ENCODE measurements at regions not wholly inside any gene's neighbourhood (a gene's known extent, or its start where the extent isn't known, plus 50 kb on each side); places are given as distances from the start of the nearest gene placed in this dataset.

DNA sequence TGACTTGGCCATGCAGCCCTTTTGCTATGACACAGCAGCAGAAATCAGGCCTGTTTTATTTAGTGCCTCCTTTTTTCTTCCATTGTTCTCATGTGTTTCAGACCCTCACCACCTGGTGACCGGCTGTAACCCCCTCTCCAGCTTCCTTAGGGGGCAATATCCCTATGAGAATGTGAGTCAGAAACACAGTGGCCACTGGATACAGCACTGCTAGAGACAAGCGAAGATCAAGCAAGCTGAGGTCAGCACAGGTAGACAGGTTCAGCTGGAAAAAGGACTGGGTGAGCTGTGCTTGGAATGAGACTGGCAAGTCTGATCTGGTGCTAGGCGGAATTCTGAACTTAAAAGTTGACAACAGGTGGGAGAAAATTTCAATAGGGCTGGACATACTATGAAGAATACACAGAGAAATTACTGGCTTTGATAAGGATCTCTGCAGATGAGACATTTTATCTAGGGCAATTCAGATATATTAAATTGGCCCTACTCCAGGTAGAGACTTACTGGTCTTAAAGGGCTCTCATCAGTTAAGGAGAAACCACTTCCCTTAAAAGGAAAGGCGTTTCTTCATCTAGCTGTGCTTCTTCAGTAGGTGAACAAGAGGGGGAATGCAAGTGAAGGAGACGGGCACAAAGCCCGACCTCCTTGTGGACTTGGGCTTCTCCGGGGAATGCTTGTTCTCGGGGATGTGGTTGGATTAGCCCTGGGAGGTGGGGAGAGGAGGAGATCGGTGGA is 83.3 kb downstream of the ERCC5 start:
- no peaks in the 10 kb centered on the region for H3K79me2 ChIP-seq (ENCODE audit: control insufficient read depth, insufficient read depth, low read length)
- no peak overlapping the region for H3K4me2 ChIP-seq (ENCODE audit: control insufficient read depth, extremely low read depth, insufficient read depth, low read depth, low read length)
- H3K9me3 ChIP-seq (ENCODE audit: control insufficient read depth, low read depth, low read length) = no peaks in the 10 kb centered on the region
- DNase-seq (ENCODE audit: low read depth, low spot score) = no peak
- no peak overlapping the region for H3K4me3 ChIP-seq (ENCODE audit: control insufficient read depth in 2 of 3, extremely low read depth in 1 of 3, insufficient read depth in 2 of 3, low read depth in 1 of 3, low read length in 3 of 3)
- H3K4me1 ChIP-seq (ENCODE audit: control insufficient read depth, extremely low read depth, insufficient read depth, low read length) = peaks cover 5% of the 10 kb centered on the region
- FAIRE-seq = peak; percentile 60
- H4K20me1 ChIP-seq (ENCODE audit: control insufficient read depth, extremely low read depth, insufficient read depth, low read length) = no peaks in the 10 kb centered on the region
- no peaks in the 10 kb centered on the region for H3K9me1 ChIP-seq (ENCODE audit: control insufficient read depth, extremely low read depth, insufficient read depth, low read length)
- H3K9ac ChIP-seq (ENCODE audit: control insufficient read depth, extremely low read depth, insufficient read depth, low read length) = no peak overlapping the region
- TF ChIP-seq, protein P1, sequence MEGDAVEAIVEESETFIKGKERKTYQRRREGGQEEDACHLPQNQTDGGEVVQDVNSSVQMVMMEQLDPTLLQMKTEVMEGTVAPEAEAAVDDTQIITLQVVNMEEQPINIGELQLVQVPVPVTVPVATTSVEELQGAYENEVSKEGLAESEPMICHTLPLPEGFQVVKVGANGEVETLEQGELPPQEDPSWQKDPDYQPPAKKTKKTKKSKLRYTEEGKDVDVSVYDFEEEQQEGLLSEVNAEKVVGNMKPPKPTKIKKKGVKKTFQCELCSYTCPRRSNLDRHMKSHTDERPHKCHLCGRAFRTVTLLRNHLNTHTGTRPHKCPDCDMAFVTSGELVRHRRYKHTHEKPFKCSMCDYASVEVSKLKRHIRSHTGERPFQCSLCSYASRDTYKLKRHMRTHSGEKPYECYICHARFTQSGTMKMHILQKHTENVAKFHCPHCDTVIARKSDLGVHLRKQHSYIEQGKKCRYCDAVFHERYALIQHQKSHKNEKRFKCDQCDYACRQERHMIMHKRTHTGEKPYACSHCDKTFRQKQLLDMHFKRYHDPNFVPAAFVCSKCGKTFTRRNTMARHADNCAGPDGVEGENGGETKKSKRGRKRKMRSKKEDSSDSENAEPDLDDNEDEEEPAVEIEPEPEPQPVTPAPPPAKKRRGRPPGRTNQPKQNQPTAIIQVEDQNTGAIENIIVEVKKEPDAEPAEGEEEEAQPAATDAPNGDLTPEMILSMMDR (optimal IDR thresholded peaks at IDR 0.05 in 1 of 3, IDR thresholded peaks at IDR 0.05 in 1 of 3, conservative IDR thresholded peaks at IDR 0.05 in 1 of 3; ENCODE audit: extremely low read depth in 1 of 3, insufficient read depth in 2 of 3, low read length in 3 of 3) = no peak
- TF ChIP-seq EZH2 (IDR thresholded peaks at IDR 0.05; ENCODE audit: low read length) = no peak
- dilution Hi-C loops (cut with MboI; ENCODE audit: extremely low pct_ligation_motif_present, low sequenced_read_pairs) = no loop called here
- H3K36me3 ChIP-seq (ENCODE audit: control insufficient read depth in 2 of 2, extremely low read depth in 1 of 2, insufficient read depth in 2 of 2, low read length in 2 of 2) = no peaks in the 10 kb centered on the region
- no peak overlapping the region for H3K27ac ChIP-seq (ENCODE audit: control insufficient read depth, insufficient read depth, low read length)
- H3K27me3 ChIP-seq (ENCODE audit: control insufficient read depth, extremely low read depth, insufficient read depth, low read length) = no peaks in the 10 kb centered on the region
- H2AFZ ChIP-seq (ENCODE audit: control insufficient read depth, low read length) = peak overlapping the region; percentile 30

All from keratinocyte (primary cell).